GM23248 (cell line): ENCODE measurements at regions not wholly inside any gene's neighbourhood (a gene's known extent, or its start where the extent isn't known, plus 50 kb on each side); places are given as distances from the start of the nearest gene placed in this dataset.
"Not testable (repeated sequence)": the region's sequence is repeated elsewhere in the genome, so short reads cannot be mapped to it uniquely, and the experiment has no call there.

Source experiments
- DNase-seq: peaks from one replicate; pipeline ENCODE4 v3.0.0-alpha.2; 2015
- H2AFZ ChIP-seq: fragments of 200-600 bp; sonication (generic); 2 replicates; pipeline ENCODE4 v1.6.1; 2016; ENCODE audit warnings: antibody characterized with exemption
- H3F3A ChIP-seq: fragments of 200-600 bp; sonication (generic); 2 replicates; pipeline ENCODE4 v1.6.1; 2016; ENCODE audit warnings: mild to moderate bottlenecking, antibody characterized with exemption, mixed run types; ENCODE audit not compliant: insufficient read depth
- H3K27ac ChIP-seq: fragments of 200-600 bp; sonication (generic); 2 replicates; pipeline ENCODE4 v1.5.1; 2016; ENCODE audit warnings: mild to moderate bottlenecking
- H3K27me3 ChIP-seq: fragments of 200-600 bp; sonication (generic); replicated peaks from 2 replicates; pipeline ENCODE4 v1.6.1; 2016; ENCODE audit warnings: mild to moderate bottlenecking; ENCODE audit not compliant: insufficient read depth
- H3K36me3 ChIP-seq: fragments of 200-600 bp; sonication (generic); 2 replicates; pipeline ENCODE4 v1.6.1; 2016; ENCODE audit warnings: low read depth, mild to moderate bottlenecking
- H3K4me1 ChIP-seq: fragments of 200-600 bp; sonication (generic); 2 replicates; pipeline ENCODE4 v1.6.1; 2016; ENCODE audit warnings: mild to moderate bottlenecking; ENCODE audit not compliant: insufficient read depth
- H3K4me2 ChIP-seq: fragments of 200-600 bp; sonication (generic); one replicate; pipeline ENCODE4 v1.6.1; 2016; ENCODE audit warnings: mild to moderate bottlenecking; ENCODE audit not compliant: unreplicated experiment
- H3K4me3 ChIP-seq: fragments of 200-600 bp; sonication (generic); 2 replicates; pipeline ENCODE4 v1.5.1; 2016; ENCODE audit warnings: mild to moderate bottlenecking
- H3K79me2 ChIP-seq: fragments of 200-600 bp; sonication (generic); 2 replicates; pipeline ENCODE4 v1.6.1; 2016; ENCODE audit warnings: mild to moderate bottlenecking; ENCODE audit not compliant: insufficient read depth
- H3K9ac ChIP-seq: fragments of 200-600 bp; sonication (generic); 2 replicates; pipeline ENCODE4 v1.6.1; 2016; ENCODE audit warnings: mild to moderate bottlenecking
- H3K9me2 ChIP-seq: fragments of 200-600 bp; sonication (generic); 2 replicates; pipeline ENCODE4 v1.6.1; 2016; ENCODE audit warnings: mixed run types, mild to moderate bottlenecking, moderate library complexity; ENCODE audit not compliant: insufficient read depth
- H3K9me3 ChIP-seq: fragments of 200-600 bp; sonication (generic); one replicate; pipeline ENCODE4 v1.6.1; 2017; ENCODE audit warnings: low read depth
- H4K20me1 ChIP-seq: fragments of 200-600 bp; sonication (generic); 2 replicates; pipeline ENCODE4 v1.6.0; 2016; ENCODE audit not compliant: insufficient read depth
- EZH2 ChIP-seq: fragments of 200-600 bp; sonication (generic); IDR thresholded peaks from 2 replicates; pipeline ENCODE4 v1.6.1; 2018; ENCODE audit warnings: antibody characterized with exemption, mild to moderate bottlenecking; ENCODE audit not compliant: insufficient read depth, poor library complexity, severe bottlenecking
- EZH2phosphoT487 ChIP-seq: fragments of 200-600 bp; sonication (generic); IDR thresholded peaks from 2 replicates; pipeline ENCODE4 v1.6.1; 2018; ENCODE audit warnings: antibody characterized with exemption, moderate library complexity, mild to moderate bottlenecking, low read depth; ENCODE audit not compliant: insufficient read depth
- WGBS, 2 experiments: methylation state at CpG; one replicate each; pipeline ENCODE4 v1.1.6; 2015 to 2017; ENCODE audit warnings: low lambda C conversion rate in 2 of 2, low coverage in 1 of 2; ENCODE audit errors: missing lambda C conversion rate in 2 of 2; 5-methylcytosine and 5-hydroxymethylcytosine counted together
- in situ Hi-C: fragments of 300-500 bp; cut with MboI; formaldehyde crosslinking; loops from 2 replicates; pipeline ENCODE4 v1.15.0; 2020

GRCh38 chr5:117359895-117360294, 785.3 kb upstream of the SEMA6A start:
- Histone ChIP-seq H3K4me1 (no peaks in the 10 kb centered on the region), H3K4me2 (no peak overlapping the region), H3K4me3 (no peak overlapping the region), H3K79me2 (no peaks in the 10 kb centered on the region), H3K27me3 (no peaks in the 10 kb centered on the region), H3K9ac (no peak overlapping the region), H3K9me2 (no peaks in the 10 kb centered on the region), H3K27ac (no peak overlapping the region), H2AFZ (no peak overlapping the region), H4K20me1 (no peaks in the 10 kb centered on the region), H3F3A (no peaks in the 10 kb centered on the region), H3K36me3 (no peaks in the 10 kb centered on the region), H3K9me3 (no peaks in the 10 kb centered on the region)
- in situ Hi-C loops = no loop called here
- DNase-seq = no peak
- TF ChIP-seq EZH2phosphoT487 = no peak
- TF ChIP-seq EZH2 = no peak

DNA sequence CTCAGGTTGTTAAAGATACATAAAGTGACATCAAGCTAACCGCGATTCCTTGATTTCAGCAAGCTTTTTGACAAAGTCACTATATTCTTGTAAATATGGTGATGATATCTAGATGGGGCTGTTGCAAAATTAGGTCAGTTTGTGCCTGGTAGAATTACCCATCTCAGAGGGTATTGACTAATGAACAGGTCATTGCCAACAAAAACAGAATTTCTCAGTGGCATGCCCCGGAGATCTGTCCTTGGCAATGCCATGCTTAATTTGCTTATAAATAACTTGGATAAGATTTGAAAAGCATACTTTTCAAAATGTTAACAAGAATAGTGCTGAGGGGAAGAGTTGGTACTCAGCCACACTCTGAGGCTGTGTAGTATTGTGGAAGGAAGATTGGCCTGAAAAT, 783.3 kb upstream of the SEMA6A start:
- H3K79me2 ChIP-seq = no peaks in the 10 kb centered on the region
- H3K9me3 ChIP-seq = no peaks in the 10 kb centered on the region
- no peaks in the 10 kb centered on the region for H3K27me3 ChIP-seq
- no peaks in the 10 kb centered on the region for H3K36me3 ChIP-seq
- H2AFZ ChIP-seq = no peak overlapping the region
- H3K9me2 ChIP-seq = no peaks in the 10 kb centered on the region
- no peak for DNase-seq
- H3K4me2 ChIP-seq = no peak overlapping the region
- TF ChIP-seq EZH2phosphoT487 (no peak), EZH2 (no peak)
- H3K4me1 ChIP-seq = no peaks in the 10 kb centered on the region
- in situ Hi-C loops = no loop called here
- no peak overlapping the region for H3K4me3 ChIP-seq
- no peak overlapping the region for H3K27ac ChIP-seq
- H3F3A ChIP-seq = no peaks in the 10 kb centered on the region
- WGBS, 2 experiments = 62 to 63% methylated on average over 3 of the region's 3 CpGs
- H3K9ac ChIP-seq = no peak overlapping the region
- no peaks in the 10 kb centered on the region for H4K20me1 ChIP-seq

DNA sequence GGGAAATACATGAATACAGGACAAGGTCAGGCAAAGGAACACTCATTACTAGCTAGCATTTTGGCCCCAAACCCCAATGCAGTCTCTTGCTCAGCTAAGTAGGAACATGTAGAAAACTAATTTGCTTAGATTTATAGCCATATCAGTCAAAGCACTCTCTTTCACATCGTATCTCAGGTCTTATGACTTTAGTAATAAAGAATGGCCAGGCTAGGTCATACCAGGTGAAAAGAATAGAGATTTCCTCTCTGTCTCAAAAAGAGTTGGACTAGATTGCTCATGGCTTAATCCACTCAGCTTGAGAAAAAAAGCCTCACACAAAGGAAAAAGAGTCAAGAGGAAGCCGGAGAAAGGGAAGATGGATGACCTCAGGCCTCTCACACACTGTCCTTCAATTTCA, 772.7 kb upstream of the SEMA6A start:
- WGBS, 2 experiments = 0 to 5% methylated on average over 2 of the region's 2 CpGs
- H3F3A ChIP-seq = no peaks in the 10 kb centered on the region
- no peaks in the 10 kb centered on the region for H3K79me2 ChIP-seq
- in situ Hi-C loops = no loop called here
- H3K4me2 ChIP-seq = no peak overlapping the region
- H2AFZ ChIP-seq = no peak overlapping the region
- H3K9me2 ChIP-seq = no peaks in the 10 kb centered on the region
- H3K9ac ChIP-seq = no peak overlapping the region
- H3K27ac ChIP-seq = no peak overlapping the region
- H3K27me3 ChIP-seq = no peaks in the 10 kb centered on the region
- H3K4me1 ChIP-seq = no peaks in the 10 kb centered on the region
- no peaks in the 10 kb centered on the region for H3K9me3 ChIP-seq
- no peaks in the 10 kb centered on the region for H3K36me3 ChIP-seq
- TF ChIP-seq EZH2phosphoT487 (no peak), EZH2 (no peak)
- no peak overlapping the region for H3K4me3 ChIP-seq
- no peaks in the 10 kb centered on the region for H4K20me1 ChIP-seq
- no peak for DNase-seq

- H3K4me1 ChIP-seq, H3K4me3 ChIP-seq, H3K27me3 ChIP-seq, in situ Hi-C loops, H3K36me3 ChIP-seq, H2AFZ ChIP-seq, H3K79me2 ChIP-seq, H3K9me2 ChIP-seq, H3K27ac ChIP-seq, H3K9ac ChIP-seq, H3F3A ChIP-seq, H3K4me2 ChIP-seq, DNase-seq, H4K20me1 ChIP-seq, H3K9me3 ChIP-seq: not testable (repeated sequence)
- 59 to 65% methylated on average over 9 to 11 of the region's 13 CpGs for WGBS, 2 experiments
Observed at GRCh38 chr5:117343726-117344125, 769.1 kb upstream of the SEMA6A start.

- Histone ChIP-seq H3K4me3 (no peak overlapping the region), H3K9me2 (no peaks in the 10 kb centered on the region), H3K4me2 (no peak overlapping the region), H3K4me1 (no peaks in the 10 kb centered on the region), H3K9me3 (no peaks in the 10 kb centered on the region), H3K9ac (no peak overlapping the region), H3K79me2 (no peaks in the 10 kb centered on the region), H4K20me1 (no peaks in the 10 kb centered on the region), H2AFZ (no peak overlapping the region), H3K36me3 (no peaks in the 10 kb centered on the region), H3K27me3 (no peaks in the 10 kb centered on the region), H3K27ac (no peak overlapping the region), H3F3A (no peaks in the 10 kb centered on the region)
- TF ChIP-seq EZH2 (no peak), EZH2phosphoT487 (no peak)
- in situ Hi-C loops = no loop called here
- whole genome bisulfite sequencing, 2 experiments = 25 to 31% methylated on average over 4 of the region's 4 CpGs
- no peak for DNase-seq
Observed at GRCh38 chr5:117337064-117337749, 762.6 kb upstream of the SEMA6A start.
